WERI-Rb-1 (cell line): ENCODE measurements at regions not wholly inside any gene's neighbourhood (a gene's known extent, or its start where the extent isn't known, plus 50 kb on each side); places are given as distances from the start of the nearest gene placed in this dataset.

Experiments used
- DNase-seq: peaks from one replicate; pipeline ENCODE4 v3.0.0-alpha.2; 2020
- H3K27ac ChIP-seq: fragments of 250-450 bp; sonication (Bioruptor Pico); 2 replicates; pipeline ENCODE4 v1.5.1; 2020; ENCODE audit warnings: mild to moderate bottlenecking, moderate library complexity
- H3K27me3 ChIP-seq: fragments of 250-450 bp; sonication (Bioruptor Pico); 2 replicates; pipeline ENCODE4 v1.5.1; 2021; ENCODE audit warnings: mild to moderate bottlenecking, low read depth, moderate library complexity; ENCODE audit not compliant: insufficient read depth, severe bottlenecking
- H3K36me3 ChIP-seq: fragments of 250-450 bp; sonication (Bioruptor Pico); 2 replicates; pipeline ENCODE4 v1.5.1; 2020; ENCODE audit warnings: mild to moderate bottlenecking, moderate library complexity
- H3K4me3 ChIP-seq: 2 replicates; pipeline ENCODE4 v1.5.1; 2011; ENCODE audit warnings: low read depth, mild to moderate bottlenecking, control low read depth, low read length
- H3K9me3 ChIP-seq: fragments of 250-450 bp; sonication (Bioruptor Pico); 2 replicates; pipeline ENCODE4 v1.5.1; 2021; ENCODE audit warnings: mild to moderate bottlenecking, moderate library complexity; ENCODE audit not compliant: severe bottlenecking
- CTCF ChIP-seq: IDR thresholded peaks from 2 replicates; pipeline ENCODE4 v1.5.1; 2011; ENCODE audit warnings: low read depth, mild to moderate bottlenecking, control low read depth, inconsistent platforms, low read length

GRCh38 chr5:18079831-18080230 is 445.6 kb downstream of the TAF11L14 start:
- Histone ChIP-seq H3K4me3 (no peak overlapping the region), H3K36me3 (no peaks in the 10 kb centered on the region), H3K27me3 (no peaks in the 10 kb centered on the region), H3K9me3 (no peaks in the 10 kb centered on the region), H3K27ac (no peak overlapping the region)
- DNase-seq: no peak
- no peak for TF ChIP-seq CTCF

- no peaks in the 10 kb centered on the region for H3K27me3 ChIP-seq
- H3K9me3 ChIP-seq: no peaks in the 10 kb centered on the region
- no peak overlapping the region for H3K4me3 ChIP-seq
- no peak overlapping the region for H3K27ac ChIP-seq
- no peak for DNase-seq
- TF ChIP-seq CTCF: no peak
- no peaks in the 10 kb centered on the region for H3K36me3 ChIP-seq
Measured at GRCh38 chr5:18088020-18088579, 453.8 kb downstream of the TAF11L14 start.

- Histone ChIP-seq H3K4me3 (no peak overlapping the region), H3K36me3 (no peaks in the 10 kb centered on the region), H3K9me3 (no peaks in the 10 kb centered on the region), H3K27me3 (no peaks in the 10 kb centered on the region), H3K27ac (no peak overlapping the region)
- no peak for DNase-seq
- TF ChIP-seq CTCF: no peak
Measured at GRCh38 chr5:18090177-18090576, 455.9 kb downstream of the TAF11L14 start.

GRCh38 chr5:18091142-18091541 is 456.9 kb downstream of the TAF11L14 start:
- H3K9me3 ChIP-seq: no peaks in the 10 kb centered on the region
- no peak for TF ChIP-seq CTCF
- H3K36me3 ChIP-seq: no peaks in the 10 kb centered on the region
- H3K4me3 ChIP-seq: no peak overlapping the region
- DNase-seq: no peak
- H3K27ac ChIP-seq: no peak overlapping the region
- no peaks in the 10 kb centered on the region for H3K27me3 ChIP-seq

GRCh38 chr5:18091758-18092157 is 457.5 kb downstream of the TAF11L14 start:
- H3K9me3 ChIP-seq: no peaks in the 10 kb centered on the region
- H3K27ac ChIP-seq: no peak overlapping the region
- TF ChIP-seq CTCF: no peak
- H3K27me3 ChIP-seq: no peaks in the 10 kb centered on the region
- H3K4me3 ChIP-seq: no peak overlapping the region
- DNase-seq: no peak
- H3K36me3 ChIP-seq: no peaks in the 10 kb centered on the region

GRCh38 chr5:18095061-18095460 is 460.8 kb downstream of the TAF11L14 start:
- no peaks in the 10 kb centered on the region for H3K27me3 ChIP-seq
- no peak for DNase-seq
- no peak overlapping the region for H3K4me3 ChIP-seq
- TF ChIP-seq CTCF: no peak
- H3K9me3 ChIP-seq: no peaks in the 10 kb centered on the region
- no peak overlapping the region for H3K27ac ChIP-seq
- no peaks in the 10 kb centered on the region for H3K36me3 ChIP-seq
